ENCODE measurements at regions not wholly inside any gene's neighbourhood (a gene's known extent, or its start where the extent isn't known, plus 50 kb on each side); places are given as distances from the start of the nearest gene placed in this dataset.

DNA sequence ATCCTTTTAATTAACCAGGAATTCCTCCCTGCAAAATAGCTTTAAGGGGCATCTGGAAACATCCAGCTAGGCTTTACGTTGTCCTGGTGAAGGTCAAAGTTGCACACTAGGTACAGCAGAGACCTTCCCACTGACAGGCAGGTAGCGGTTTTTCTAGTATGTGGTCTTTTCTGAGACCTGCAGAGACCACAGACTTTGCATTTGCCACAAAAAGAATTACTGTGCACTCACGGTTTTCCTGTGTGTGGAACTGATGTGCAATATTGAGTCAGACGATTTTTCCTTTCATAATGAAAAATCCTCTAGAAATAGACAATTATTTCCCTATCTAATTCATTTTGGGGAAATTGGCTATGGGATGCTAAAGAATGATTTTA lies 417.0 kb upstream of the ADAMTSL1 start:
- Mint-ChIP-seq H3K9me3 (no peaks in the 10 kb centered on the region), H3K27me3 (ENCODE audit: low read depth) (no peaks in the 10 kb centered on the region), H3K4me1 (no peaks in the 10 kb centered on the region), H3K27ac (no peak overlapping the region), H3K36me3 (no peaks in the 10 kb centered on the region), H3K4me3 (no peak overlapping the region)
- TF ChIP-seq, protein P1, sequence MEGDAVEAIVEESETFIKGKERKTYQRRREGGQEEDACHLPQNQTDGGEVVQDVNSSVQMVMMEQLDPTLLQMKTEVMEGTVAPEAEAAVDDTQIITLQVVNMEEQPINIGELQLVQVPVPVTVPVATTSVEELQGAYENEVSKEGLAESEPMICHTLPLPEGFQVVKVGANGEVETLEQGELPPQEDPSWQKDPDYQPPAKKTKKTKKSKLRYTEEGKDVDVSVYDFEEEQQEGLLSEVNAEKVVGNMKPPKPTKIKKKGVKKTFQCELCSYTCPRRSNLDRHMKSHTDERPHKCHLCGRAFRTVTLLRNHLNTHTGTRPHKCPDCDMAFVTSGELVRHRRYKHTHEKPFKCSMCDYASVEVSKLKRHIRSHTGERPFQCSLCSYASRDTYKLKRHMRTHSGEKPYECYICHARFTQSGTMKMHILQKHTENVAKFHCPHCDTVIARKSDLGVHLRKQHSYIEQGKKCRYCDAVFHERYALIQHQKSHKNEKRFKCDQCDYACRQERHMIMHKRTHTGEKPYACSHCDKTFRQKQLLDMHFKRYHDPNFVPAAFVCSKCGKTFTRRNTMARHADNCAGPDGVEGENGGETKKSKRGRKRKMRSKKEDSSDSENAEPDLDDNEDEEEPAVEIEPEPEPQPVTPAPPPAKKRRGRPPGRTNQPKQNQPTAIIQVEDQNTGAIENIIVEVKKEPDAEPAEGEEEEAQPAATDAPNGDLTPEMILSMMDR (IDR thresholded peaks at IDR 0.05), result no peak
- TF ChIP-seq, protein P2, sequence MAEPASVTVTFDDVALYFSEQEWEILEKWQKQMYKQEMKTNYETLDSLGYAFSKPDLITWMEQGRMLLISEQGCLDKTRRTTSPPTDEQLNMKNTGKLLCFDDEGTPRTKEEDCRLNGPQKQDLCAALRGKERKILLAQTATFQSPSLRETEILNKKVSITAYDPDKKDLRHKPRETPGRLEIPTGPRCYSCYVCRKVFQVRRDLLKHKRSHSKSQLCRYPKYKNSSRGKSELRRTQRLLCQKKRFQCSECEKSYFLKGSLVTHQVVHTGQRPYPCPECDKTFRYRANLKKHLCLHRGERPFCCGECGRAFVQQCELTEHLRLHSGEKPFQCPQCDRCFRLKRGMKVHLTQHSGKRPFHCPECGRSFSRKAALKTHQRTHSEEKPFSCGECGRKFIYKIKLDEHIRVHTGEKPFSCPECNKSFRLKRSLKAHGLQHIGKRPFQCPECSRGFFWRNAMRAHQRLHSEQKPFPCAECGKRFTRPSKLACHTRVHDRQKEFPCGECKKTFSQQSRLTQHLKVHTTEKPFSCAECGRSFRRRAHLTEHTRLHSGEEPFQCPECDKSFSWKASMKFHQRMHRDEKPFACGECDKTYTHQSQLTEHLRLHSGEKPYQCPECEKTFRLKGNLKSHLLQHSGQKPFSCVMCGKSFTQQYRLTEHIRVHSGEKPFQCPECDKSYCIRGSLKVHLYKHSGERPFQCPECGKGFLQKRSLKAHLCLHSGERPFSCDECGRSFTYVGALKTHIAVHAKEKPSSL (CRISPR knock-in tag; conservative IDR thresholded peaks at IDR 0.05), result no peak
- TF ChIP-seq SMAD4 (CRISPR knock-in tag; IDR thresholded peaks at IDR 0.05), result no peak
- no peak for TF ChIP-seq ATF3 (CRISPR knock-in tag; conservative IDR thresholded peaks at IDR 0.05)
- no peak for TF ChIP-seq NR1H2 (CRISPR knock-in tag; IDR thresholded peaks at IDR 0.05)
- TF ChIP-seq AR (CRISPR knock-in tag; IDR thresholded peaks at IDR 0.05), result no peak
- TF ChIP-seq KAT7 (CRISPR knock-in tag; IDR thresholded peaks at IDR 0.05; ENCODE audit: borderline replicate concordance), result no peak
- TF ChIP-seq ETV6 (CRISPR knock-in tag; IDR thresholded peaks at IDR 0.05), result no peak
- DNase-seq (ENCODE audit: low spot score), result no peak
- CTCF ChIA-PET, result no interaction called here
- POLR2A ChIA-PET, result no interaction called here
- no peak for ATAC-seq

- ATAC-seq, result no peak
- Mint-ChIP-seq H3K4me1 (no peaks in the 10 kb centered on the region), H3K27me3 (ENCODE audit: low read depth) (no peaks in the 10 kb centered on the region), H3K9me3 (no peaks in the 10 kb centered on the region), H3K36me3 (no peaks in the 10 kb centered on the region), H3K27ac (no peak overlapping the region), H3K4me3 (no peak overlapping the region)
- DNase-seq (ENCODE audit: low spot score), result no peak
- CTCF ChIA-PET, result interaction anchor here (0.6 kb wide), 1 partner anchor 17 kb away, joined by 3 read pairs; no protein-coding TSS in a partner anchor
- POLR2A ChIA-PET, result no interaction called here
- TF ChIP-seq, protein P3, sequence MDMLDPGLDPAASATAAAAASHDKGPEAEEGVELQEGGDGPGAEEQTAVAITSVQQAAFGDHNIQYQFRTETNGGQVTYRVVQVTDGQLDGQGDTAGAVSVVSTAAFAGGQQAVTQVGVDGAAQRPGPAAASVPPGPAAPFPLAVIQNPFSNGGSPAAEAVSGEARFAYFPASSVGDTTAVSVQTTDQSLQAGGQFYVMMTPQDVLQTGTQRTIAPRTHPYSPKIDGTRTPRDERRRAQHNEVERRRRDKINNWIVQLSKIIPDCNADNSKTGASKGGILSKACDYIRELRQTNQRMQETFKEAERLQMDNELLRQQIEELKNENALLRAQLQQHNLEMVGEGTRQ (CRISPR knock-in tag; IDR thresholded peaks at IDR 0.05), result no peak
- TF ChIP-seq ZSCAN18 (CRISPR knock-in tag; IDR thresholded peaks at IDR 0.05) (no peak), CREB1 (CRISPR knock-in tag; IDR thresholded peaks at IDR 0.05) (no peak), RELA (CRISPR knock-in tag; IDR thresholded peaks at IDR 0.05; ENCODE audit: borderline replicate concordance) (no peak), AFF4 (CRISPR knock-in tag; IDR thresholded peaks at IDR 0.05; ENCODE audit: borderline replicate concordance) (no peak)
- TF ChIP-seq, protein P4, sequence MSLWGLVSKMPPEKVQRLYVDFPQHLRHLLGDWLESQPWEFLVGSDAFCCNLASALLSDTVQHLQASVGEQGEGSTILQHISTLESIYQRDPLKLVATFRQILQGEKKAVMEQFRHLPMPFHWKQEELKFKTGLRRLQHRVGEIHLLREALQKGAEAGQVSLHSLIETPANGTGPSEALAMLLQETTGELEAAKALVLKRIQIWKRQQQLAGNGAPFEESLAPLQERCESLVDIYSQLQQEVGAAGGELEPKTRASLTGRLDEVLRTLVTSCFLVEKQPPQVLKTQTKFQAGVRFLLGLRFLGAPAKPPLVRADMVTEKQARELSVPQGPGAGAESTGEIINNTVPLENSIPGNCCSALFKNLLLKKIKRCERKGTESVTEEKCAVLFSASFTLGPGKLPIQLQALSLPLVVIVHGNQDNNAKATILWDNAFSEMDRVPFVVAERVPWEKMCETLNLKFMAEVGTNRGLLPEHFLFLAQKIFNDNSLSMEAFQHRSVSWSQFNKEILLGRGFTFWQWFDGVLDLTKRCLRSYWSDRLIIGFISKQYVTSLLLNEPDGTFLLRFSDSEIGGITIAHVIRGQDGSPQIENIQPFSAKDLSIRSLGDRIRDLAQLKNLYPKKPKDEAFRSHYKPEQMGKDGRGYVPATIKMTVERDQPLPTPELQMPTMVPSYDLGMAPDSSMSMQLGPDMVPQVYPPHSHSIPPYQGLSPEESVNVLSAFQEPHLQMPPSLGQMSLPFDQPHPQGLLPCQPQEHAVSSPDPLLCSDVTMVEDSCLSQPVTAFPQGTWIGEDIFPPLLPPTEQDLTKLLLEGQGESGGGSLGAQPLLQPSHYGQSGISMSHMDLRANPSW (CRISPR knock-in tag; conservative IDR thresholded peaks at IDR 0.05; ENCODE audit: low read depth), result no peak
- TF ChIP-seq, protein P5, sequence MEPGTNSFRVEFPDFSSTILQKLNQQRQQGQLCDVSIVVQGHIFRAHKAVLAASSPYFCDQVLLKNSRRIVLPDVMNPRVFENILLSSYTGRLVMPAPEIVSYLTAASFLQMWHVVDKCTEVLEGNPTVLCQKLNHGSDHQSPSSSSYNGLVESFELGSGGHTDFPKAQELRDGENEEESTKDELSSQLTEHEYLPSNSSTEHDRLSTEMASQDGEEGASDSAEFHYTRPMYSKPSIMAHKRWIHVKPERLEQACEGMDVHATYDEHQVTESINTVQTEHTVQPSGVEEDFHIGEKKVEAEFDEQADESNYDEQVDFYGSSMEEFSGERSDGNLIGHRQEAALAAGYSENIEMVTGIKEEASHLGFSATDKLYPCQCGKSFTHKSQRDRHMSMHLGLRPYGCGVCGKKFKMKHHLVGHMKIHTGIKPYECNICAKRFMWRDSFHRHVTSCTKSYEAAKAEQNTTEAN (CRISPR knock-in tag; IDR thresholded peaks at IDR 0.05), result no peak
Observed at GRCh38 chr9:18058564-18059442, 415.1 kb upstream of the ADAMTSL1 start.

Data from WTC11 (cell line).